ENCODE measurements at regions not wholly inside any gene's neighbourhood (a gene's known extent, or its start where the extent isn't known, plus 50 kb on each side); places are given as distances from the start of the nearest gene placed in this dataset.

GRCh38 chr16:20137194-20137593 is 63.5 kb upstream of the GPR139 start:
- TF ChIP-seq ZNF567 (CRISPR knock-in tag; IDR thresholded peaks at IDR 0.05; ENCODE audit: borderline replicate concordance) (no peak), RELA (CRISPR knock-in tag; IDR thresholded peaks at IDR 0.05) (no peak), CTCF (CRISPR knock-in tag; IDR thresholded peaks at IDR 0.05) (no peak), SUZ12 (IDR thresholded peaks at IDR 0.05; ENCODE audit: low read depth, low read length) (no peak), ERF (CRISPR knock-in tag; IDR thresholded peaks at IDR 0.05) (no peak), REPIN1 (CRISPR knock-in tag; IDR thresholded peaks at IDR 0.05; ENCODE audit: borderline replicate concordance, low read depth) (no peak)
